ENCODE measurements at regions not wholly inside any gene's neighbourhood (a gene's known extent, or its start where the extent isn't known, plus 50 kb on each side); places are given as distances from the start of the nearest gene placed in this dataset.
A peak's percentile ranks its signal among the peaks of the same experiment; 100 is the strongest.

DNA sequence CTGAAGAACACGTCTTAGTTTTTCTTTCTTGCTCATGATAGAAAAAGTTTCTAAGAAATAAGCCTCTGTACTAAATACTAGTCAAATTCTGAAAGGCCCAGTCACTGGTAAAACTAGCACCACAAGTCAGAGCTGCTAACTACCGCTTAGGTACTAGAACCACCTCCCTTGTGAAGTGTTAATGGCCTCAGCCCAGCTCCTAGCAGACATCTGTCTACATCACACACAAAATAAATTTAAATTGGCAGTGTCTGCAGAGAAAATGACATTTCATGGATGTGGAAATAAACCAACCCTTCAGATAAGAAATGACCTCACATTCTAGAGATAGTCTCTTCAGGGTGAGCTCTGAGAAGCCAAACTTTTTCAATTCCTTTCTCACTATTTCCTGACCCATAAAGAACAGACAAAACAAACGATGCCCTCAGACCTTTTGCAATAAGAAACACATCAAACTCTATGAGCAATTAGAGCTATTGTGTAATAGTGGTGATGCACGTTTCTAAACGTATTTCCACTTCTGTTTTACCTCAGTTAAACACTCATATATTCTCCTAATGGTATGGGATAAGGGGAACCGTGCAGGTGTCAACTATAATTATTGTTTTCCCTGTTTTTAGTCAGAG is 70.3 kb upstream of the DSG1 start:
- Mint-ChIP-seq H3K36me3 (no peaks in the 10 kb centered on the region), H3K4me1 (peaks cover 83% of the 10 kb centered on the region), H3K4me3 (no peak overlapping the region), H3K27me3 (ENCODE audit: low read depth) (no peaks in the 10 kb centered on the region), H3K27ac (peak overlapping the region; percentile 14), H3K9me3 (no peaks in the 10 kb centered on the region)
- TF ChIP-seq, protein P1, sequence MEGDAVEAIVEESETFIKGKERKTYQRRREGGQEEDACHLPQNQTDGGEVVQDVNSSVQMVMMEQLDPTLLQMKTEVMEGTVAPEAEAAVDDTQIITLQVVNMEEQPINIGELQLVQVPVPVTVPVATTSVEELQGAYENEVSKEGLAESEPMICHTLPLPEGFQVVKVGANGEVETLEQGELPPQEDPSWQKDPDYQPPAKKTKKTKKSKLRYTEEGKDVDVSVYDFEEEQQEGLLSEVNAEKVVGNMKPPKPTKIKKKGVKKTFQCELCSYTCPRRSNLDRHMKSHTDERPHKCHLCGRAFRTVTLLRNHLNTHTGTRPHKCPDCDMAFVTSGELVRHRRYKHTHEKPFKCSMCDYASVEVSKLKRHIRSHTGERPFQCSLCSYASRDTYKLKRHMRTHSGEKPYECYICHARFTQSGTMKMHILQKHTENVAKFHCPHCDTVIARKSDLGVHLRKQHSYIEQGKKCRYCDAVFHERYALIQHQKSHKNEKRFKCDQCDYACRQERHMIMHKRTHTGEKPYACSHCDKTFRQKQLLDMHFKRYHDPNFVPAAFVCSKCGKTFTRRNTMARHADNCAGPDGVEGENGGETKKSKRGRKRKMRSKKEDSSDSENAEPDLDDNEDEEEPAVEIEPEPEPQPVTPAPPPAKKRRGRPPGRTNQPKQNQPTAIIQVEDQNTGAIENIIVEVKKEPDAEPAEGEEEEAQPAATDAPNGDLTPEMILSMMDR (IDR thresholded peaks at IDR 0.05; ENCODE audit: unreplicated experiment) = no peak
- DNase-seq (ENCODE audit: low spot score in 2 of 2, unreplicated experiment in 2 of 2) = no peak

DNA sequence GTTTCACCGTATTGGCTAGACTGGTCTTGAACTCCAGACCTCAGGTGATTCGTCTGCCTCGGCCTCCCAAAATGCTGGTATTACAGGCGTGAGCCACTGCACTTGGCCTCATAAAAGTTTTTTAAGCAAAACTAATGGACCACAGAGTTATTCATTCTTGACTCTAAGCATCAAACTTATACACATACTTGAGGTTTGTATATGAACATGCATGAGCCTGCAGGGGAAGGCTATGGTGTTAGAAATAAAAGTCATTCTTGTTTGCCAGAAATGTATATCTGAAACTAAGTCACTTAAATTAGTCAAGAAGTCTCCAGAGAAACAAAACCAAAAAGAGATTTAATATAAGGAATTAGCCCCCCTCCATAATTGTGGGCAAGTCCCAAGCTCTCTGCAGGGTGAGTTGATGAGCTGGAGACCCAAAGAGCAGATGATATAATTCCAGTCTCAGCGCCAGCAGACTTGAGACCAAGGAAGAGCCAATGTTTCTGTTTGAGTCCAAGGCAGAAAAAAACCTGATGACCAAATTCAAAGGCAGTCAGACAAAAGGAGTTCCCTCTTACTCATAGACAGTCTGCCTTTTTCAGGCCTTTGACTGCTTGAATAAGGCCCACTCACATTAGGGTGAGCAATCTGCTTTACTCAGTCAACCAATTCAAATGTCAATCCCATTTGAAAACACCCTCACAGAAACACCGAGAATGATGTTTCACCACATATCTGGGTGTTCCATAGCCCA is 69.0 kb upstream of the DSG1 start:
- TF ChIP-seq, protein P1 (IDR thresholded peaks at IDR 0.05; ENCODE audit: unreplicated experiment) = no peak
- Mint-ChIP-seq H3K4me3 (no peak overlapping the region), H3K27me3 (ENCODE audit: low read depth) (no peaks in the 10 kb centered on the region), H3K4me1 (peaks cover 78% of the 10 kb centered on the region), H3K36me3 (no peaks in the 10 kb centered on the region), H3K9me3 (no peaks in the 10 kb centered on the region), H3K27ac (no peak overlapping the region)
- no peak for DNase-seq (ENCODE audit: low spot score in 2 of 2, unreplicated experiment in 2 of 2)

DNA sequence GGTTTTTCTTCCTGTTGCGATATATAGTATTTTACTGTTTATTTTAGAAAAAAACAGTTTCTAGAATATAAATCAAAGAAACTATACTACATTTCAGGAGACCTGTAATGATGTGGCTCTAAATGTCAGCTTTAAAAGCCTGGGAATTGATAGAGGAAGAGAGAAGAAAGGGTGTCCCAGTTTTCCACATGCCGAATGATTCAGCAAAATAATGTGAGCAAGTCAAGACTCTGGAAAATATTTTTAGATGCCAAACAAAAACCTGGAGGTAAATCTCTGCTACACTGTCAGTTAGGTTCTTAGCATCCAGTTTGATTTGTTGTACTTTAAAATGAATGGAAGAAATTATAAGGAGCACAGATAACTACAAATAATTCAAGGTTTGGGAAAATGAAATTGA is 67.1 kb upstream of the DSG1 start:
- DNase-seq (ENCODE audit: low spot score in 2 of 2, unreplicated experiment in 2 of 2) = no peak
- Mint-ChIP-seq H3K27me3 (ENCODE audit: low read depth) (no peaks in the 10 kb centered on the region), H3K4me3 (no peak overlapping the region), H3K9me3 (no peaks in the 10 kb centered on the region), H3K4me1 (peaks cover 69% of the 10 kb centered on the region), H3K36me3 (no peaks in the 10 kb centered on the region), H3K27ac (peak overlapping the region; percentile 83)
- TF ChIP-seq, protein P1 (IDR thresholded peaks at IDR 0.05; ENCODE audit: unreplicated experiment) = no peak

DNA sequence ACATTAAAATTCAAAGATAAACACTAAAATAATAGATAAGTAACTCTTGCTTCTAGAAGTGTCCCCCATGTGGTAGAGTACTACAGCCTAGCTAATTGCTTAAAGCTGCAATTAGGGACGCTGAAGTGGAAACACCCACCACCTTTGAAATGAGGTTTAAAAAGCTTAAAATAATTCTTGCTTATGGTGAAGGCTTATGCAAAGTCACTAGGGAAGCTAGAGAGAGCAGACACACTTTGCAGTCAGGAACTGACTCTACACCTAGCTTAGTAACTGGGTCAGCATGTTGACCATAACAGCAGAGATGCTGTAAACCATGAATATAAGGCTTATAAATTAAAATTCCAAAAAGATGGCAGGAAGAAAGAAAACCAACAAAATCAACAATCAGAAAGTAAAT is 65.4 kb upstream of the DSG1 start:
- TF ChIP-seq, protein P1 (IDR thresholded peaks at IDR 0.05; ENCODE audit: unreplicated experiment) = no peak
- H3K4me1 Mint-ChIP-seq = peaks cover 63% of the 10 kb centered on the region
- no peak overlapping the region for H3K4me3 Mint-ChIP-seq
- H3K36me3 Mint-ChIP-seq = no peaks in the 10 kb centered on the region
- no peaks in the 10 kb centered on the region for H3K27me3 Mint-ChIP-seq (ENCODE audit: low read depth)
- no peak overlapping the region for H3K27ac Mint-ChIP-seq
- no peak for DNase-seq (ENCODE audit: low spot score in 2 of 2, unreplicated experiment in 2 of 2)
- no peaks in the 10 kb centered on the region for H3K9me3 Mint-ChIP-seq

DNA sequence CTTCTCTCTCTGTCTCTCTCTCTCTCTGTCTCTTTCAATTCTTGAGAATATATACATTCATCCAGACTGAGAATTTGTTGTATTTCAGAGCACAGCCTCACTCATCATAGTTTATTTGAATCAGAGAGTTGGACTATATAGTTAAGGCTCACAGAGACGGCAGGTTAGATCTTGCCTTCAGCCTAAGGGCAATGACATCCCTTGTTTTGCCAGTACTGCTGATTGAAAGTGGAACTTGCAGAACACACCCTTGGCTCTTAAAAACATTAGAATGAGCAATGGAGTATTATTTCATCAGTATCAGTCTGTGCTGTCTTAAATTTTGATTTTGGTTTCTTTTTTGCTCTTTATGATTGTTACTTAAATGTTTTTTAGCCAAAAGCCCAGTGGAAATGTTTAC is 62.0 kb upstream of the DSG1 start:
- H3K4me1 Mint-ChIP-seq = peaks cover 44% of the 10 kb centered on the region
- no peaks in the 10 kb centered on the region for H3K36me3 Mint-ChIP-seq
- TF ChIP-seq, protein P1 (IDR thresholded peaks at IDR 0.05; ENCODE audit: unreplicated experiment) = no peak
- H3K27ac Mint-ChIP-seq = peak overlapping the region; percentile 44
- no peak for DNase-seq (ENCODE audit: low spot score in 2 of 2, unreplicated experiment in 2 of 2)
- no peak overlapping the region for H3K4me3 Mint-ChIP-seq
- H3K27me3 Mint-ChIP-seq (ENCODE audit: low read depth) = no peaks in the 10 kb centered on the region
- peaks cover 4% of the 10 kb centered on the region for H3K9me3 Mint-ChIP-seq

Data from mesothelial cell of epicardium (in vitro differentiated cells).